Spleen (tissue), 11 donors: ENCODE measurements at regions not wholly inside any gene's neighbourhood (a gene's known extent, or its start where the extent isn't known, plus 50 kb on each side); places are given as distances from the start of the nearest gene placed in this dataset.

Source experiments
- DNase-seq: peaks from one replicate; pipeline ENCODE4 v3.0.0-alpha.2; 2020
- H3K27ac ChIP-seq, 8 donors: fragments of 200-600 bp; sonication (generic) in 7 of 8; 1 replicate in 4 of 8; 2 replicates in 4 of 8; pipeline versions ENCODE4 v1.5.0 to v1.8.0; 2016 to 2021; ENCODE audit warnings: inconsistent platforms in 4 of 8, mild to moderate bottlenecking in 4 of 8, moderate library complexity in 1 of 8
- H3K27me3 ChIP-seq, 7 donors: fragments of 200-600 bp; sonication (generic) in 6 of 7; replicated peaks in 1 of 7; 1 replicate in 4 of 7; 2 replicates in 3 of 7; pipeline versions ENCODE4 v1.5.0 to v1.8.0; 2016 to 2021; ENCODE audit warnings: inconsistent platforms in 3 of 7, mild to moderate bottlenecking in 1 of 7
- H3K36me3 ChIP-seq, 6 donors: fragments of 200-600 bp; sonication (generic) in 5 of 6; 1 replicate in 4 of 6; 2 replicates in 2 of 6; pipeline versions ENCODE4 v1.5.0 to v1.8.0; 2016 to 2021; ENCODE audit warnings: inconsistent platforms in 2 of 6
- H3K4me1 ChIP-seq, 6 donors: fragments of 200-600 bp; sonication (generic) in 5 of 6; 1 replicate in 3 of 6; 2 replicates in 3 of 6; pipeline versions ENCODE4 v1.5.0 to v1.8.0; 2016 to 2021; ENCODE audit warnings: inconsistent platforms in 3 of 6
- H3K4me3 ChIP-seq, 8 donors: fragments of 200-600 bp; sonication (generic) in 7 of 8; 1 replicate in 4 of 8; 2 replicates in 4 of 8; pipeline versions ENCODE4 v1.5.0 to v1.8.0; 2016 to 2021; ENCODE audit warnings: inconsistent platforms in 4 of 8, mild to moderate bottlenecking in 4 of 8, moderate library complexity in 2 of 8
- H3K9me3 ChIP-seq, 8 donors: fragments of 200-600 bp; sonication (generic) in 7 of 8; 1 replicate in 4 of 8; 2 replicates in 4 of 8; pipeline versions ENCODE4 v1.5.0 to v1.8.0; 2016 to 2021; ENCODE audit warnings: inconsistent platforms in 4 of 8
- POLR2A ChIP-seq, 3 donors: fragments of 450-650 bp; IDR thresholded peaks; one replicate each; pipeline ENCODE4 v1.5.1; 2017; ENCODE audit warnings: antibody characterized with exemption in 3 of 3, mild to moderate bottlenecking in 1 of 3
- POLR2AphosphoS5 ChIP-seq, 3 donors: sonication (generic); formaldehyde crosslinking; IDR thresholded peaks; one replicate each; pipeline ENCODE4 v1.5.1; 2017; ENCODE audit warnings: antibody characterized with exemption in 3 of 3
- WGBS, 5 donors: extraction: QIAGEN DNeasy Blood & Tissue Kit in 3 of 5; methylation state at CpG; one replicate each; pipeline versions ENCODE4 v1.1.5 to v1.1.7; 2013 to 2018; 5-methylcytosine and 5-hydroxymethylcytosine counted together
- intact Hi-C: fragments of 100-400 bp; cut with DNase I; formaldehyde crosslinking; loops from one replicate; pipeline ENCODE4 v1.15.0; 2023; ENCODE audit warnings: low total_unique reads
- TF ChIP-seq, protein P1 (sequence below), 11 experiments: fragments of 200-600 bp in 7 of 11; fragments of 450-650 bp in 4 of 11; sonication (generic) in 4 of 11; IDR thresholded peaks in 8 of 11; conservative IDR thresholded peaks in 3 of 11; 1 replicate in 7 of 11; 2 replicates in 4 of 11; pipeline versions ENCODE4 v1.4.0 to v1.8.0; 2016 to 2021; ENCODE audit warnings: antibody characterized with exemption in 11 of 11, inconsistent platforms in 4 of 11, mild to moderate bottlenecking in 1 of 11
- donor health status: healthy with polysubstance abuse.
- donor health status: DM: no; HTN: no; CAD: no; lungs with moderate emphysema.
- donor health status: DM: no; HTN: no; CAD: no.
- donor health status: Bipolar disorder and iron deficiency.
- donor health status: healthy.
- donor health status: DM: no; HTN: no; CAD: no.
- donor health status: DM: yes; HTN: yes; CAD: no.

DNA sequence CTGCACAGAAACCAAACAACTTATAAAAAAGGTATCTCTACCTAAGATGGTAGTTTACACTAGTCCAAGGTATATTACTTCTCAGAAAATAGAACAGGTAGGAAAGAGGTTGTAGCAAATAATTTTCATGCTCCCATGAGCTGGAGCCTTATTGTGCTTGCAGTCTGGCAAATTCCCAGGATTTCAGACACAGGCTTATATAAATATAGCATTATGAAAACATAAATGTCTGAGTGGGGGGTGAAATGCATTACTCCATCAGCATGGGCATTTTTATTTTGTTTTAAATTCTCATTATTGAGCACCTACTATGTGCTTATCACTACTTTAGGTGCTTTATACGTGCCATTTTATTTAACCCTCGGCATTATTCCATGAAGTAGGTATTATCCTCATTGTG is 83.0 kb upstream of the PHYHIPL start:
- Histone ChIP-seq H3K27ac (no peak overlapping the region), H3K36me3 (no peaks in the 10 kb centered on the region), H3K27me3 (no peaks in the 10 kb centered on the region), H3K4me1 (no peaks in the 10 kb centered on the region), H3K9me3 (no peaks in the 10 kb centered on the region), H3K4me3 (no peak overlapping the region)
- no peak for TF ChIP-seq POLR2AphosphoS5 (IDR thresholded peaks at IDR 0.05)
- TF ChIP-seq, protein P1, sequence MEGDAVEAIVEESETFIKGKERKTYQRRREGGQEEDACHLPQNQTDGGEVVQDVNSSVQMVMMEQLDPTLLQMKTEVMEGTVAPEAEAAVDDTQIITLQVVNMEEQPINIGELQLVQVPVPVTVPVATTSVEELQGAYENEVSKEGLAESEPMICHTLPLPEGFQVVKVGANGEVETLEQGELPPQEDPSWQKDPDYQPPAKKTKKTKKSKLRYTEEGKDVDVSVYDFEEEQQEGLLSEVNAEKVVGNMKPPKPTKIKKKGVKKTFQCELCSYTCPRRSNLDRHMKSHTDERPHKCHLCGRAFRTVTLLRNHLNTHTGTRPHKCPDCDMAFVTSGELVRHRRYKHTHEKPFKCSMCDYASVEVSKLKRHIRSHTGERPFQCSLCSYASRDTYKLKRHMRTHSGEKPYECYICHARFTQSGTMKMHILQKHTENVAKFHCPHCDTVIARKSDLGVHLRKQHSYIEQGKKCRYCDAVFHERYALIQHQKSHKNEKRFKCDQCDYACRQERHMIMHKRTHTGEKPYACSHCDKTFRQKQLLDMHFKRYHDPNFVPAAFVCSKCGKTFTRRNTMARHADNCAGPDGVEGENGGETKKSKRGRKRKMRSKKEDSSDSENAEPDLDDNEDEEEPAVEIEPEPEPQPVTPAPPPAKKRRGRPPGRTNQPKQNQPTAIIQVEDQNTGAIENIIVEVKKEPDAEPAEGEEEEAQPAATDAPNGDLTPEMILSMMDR (IDR thresholded peaks at IDR 0.05 in 8 of 11, conservative IDR thresholded peaks at IDR 0.05 in 3 of 11) = no peak
- no peak for TF ChIP-seq POLR2A (IDR thresholded peaks at IDR 0.05)
- DNase-seq = no peak
- intact Hi-C loops = no loop called here
- WGBS, 5 donors = 82 to 96% (median 89%) methylated on average over 2 of the region's 2 CpGs

DNA sequence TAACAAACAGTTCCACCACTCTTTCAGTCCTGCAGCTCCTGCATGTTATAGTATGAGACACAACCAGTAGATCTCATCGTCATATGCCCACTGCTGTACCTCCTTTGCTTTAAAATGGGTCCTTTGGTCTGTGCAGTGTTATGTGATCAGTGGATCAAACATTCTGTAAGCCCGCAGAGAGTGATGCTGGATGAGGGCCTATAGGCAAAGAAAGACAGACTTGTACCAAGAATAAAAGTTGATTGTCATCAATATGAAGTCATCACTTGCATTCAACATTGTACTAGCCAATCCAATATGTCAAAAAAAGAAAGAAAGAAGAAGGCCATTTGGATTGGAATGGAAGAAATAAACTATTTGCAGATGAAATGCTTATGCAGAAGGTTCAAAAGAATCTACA is 79.8 kb upstream of the PHYHIPL start:
- no peak overlapping the region for H3K27ac ChIP-seq
- H3K4me3 ChIP-seq = no peak overlapping the region
- TF ChIP-seq POLR2AphosphoS5 (IDR thresholded peaks at IDR 0.05) = no peak
- TF ChIP-seq, protein P1 (IDR thresholded peaks at IDR 0.05 in 8 of 11, conservative IDR thresholded peaks at IDR 0.05 in 3 of 11) = no peak
- no peak for TF ChIP-seq POLR2A (IDR thresholded peaks at IDR 0.05)
- no peaks in the 10 kb centered on the region for H3K36me3 ChIP-seq
- H3K27me3 ChIP-seq = no peaks in the 10 kb centered on the region
- no peaks in the 10 kb centered on the region for H3K9me3 ChIP-seq
- 65 to 92% (median 80%) methylated on average over 2 of the region's 2 CpGs for WGBS, 5 donors
- no peaks in the 10 kb centered on the region for H3K4me1 ChIP-seq
- DNase-seq = no peak
- intact Hi-C loops = no loop called here

DNA sequence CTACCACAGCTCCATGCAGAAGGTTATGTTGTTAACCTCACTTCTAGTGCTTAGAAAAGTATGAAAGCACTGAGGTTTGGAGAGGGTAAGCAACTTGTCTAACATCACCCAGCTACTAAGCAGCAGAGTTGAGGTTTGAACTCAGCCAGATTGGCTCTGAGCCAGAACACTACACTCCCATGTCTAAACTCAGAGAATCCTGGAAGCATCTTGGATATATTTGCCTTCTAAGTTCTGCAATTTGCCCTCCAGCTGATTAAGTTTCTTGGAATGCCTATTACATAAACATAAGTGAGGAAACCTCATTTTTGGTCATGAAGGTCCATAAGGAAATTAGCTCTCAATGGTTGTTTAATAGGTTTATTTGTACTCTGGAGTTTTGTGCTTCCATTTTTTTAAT is 78.1 kb upstream of the PHYHIPL start:
- no peak for DNase-seq
- Histone ChIP-seq H3K9me3 (no peaks in the 10 kb centered on the region), H3K27me3 (no peaks in the 10 kb centered on the region), H3K27ac (no peak overlapping the region), H3K36me3 (no peaks in the 10 kb centered on the region), H3K4me3 (no peak overlapping the region), H3K4me1 (no peaks in the 10 kb centered on the region)
- TF ChIP-seq POLR2AphosphoS5 (IDR thresholded peaks at IDR 0.05) = no peak
- TF ChIP-seq, protein P1 (IDR thresholded peaks at IDR 0.05 in 8 of 11, conservative IDR thresholded peaks at IDR 0.05 in 3 of 11) = no peak
- TF ChIP-seq POLR2A (IDR thresholded peaks at IDR 0.05) = no peak
- intact Hi-C loops = no loop called here

DNA sequence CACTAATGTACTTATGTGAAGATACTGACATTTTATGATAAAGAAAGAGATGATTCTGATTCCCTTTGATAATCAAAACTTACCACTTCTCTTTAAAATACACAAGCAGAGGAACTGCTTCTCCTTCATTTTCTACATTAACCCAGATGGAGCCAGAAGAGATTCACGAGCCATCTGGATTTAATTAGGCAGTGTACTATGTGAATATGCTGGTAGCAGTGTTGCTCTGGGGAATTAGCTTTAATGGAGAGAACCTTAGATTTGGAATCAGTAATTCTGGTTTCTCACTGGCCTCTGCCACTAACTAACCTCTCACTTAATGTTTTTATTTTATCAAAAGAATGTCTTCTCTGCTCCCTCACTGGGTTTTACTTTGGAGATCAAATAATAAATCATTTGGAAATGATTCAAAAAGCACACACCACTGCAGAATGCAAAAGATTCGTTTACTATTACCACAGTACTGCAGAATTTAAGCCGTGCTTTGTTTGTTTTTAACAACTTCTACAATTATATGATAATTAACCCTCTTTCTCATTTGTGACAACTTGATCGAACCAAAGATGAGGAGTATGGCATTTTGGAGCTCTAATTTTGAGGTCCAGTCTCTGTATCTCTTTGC is 77.5 kb upstream of the PHYHIPL start:
- H3K36me3 ChIP-seq = no peaks in the 10 kb centered on the region
- DNase-seq = no peak
- no peaks in the 10 kb centered on the region for H3K27me3 ChIP-seq
- TF ChIP-seq POLR2AphosphoS5 (IDR thresholded peaks at IDR 0.05) = no peak
- TF ChIP-seq POLR2A (IDR thresholded peaks at IDR 0.05) = no peak
- TF ChIP-seq, protein P1 (IDR thresholded peaks at IDR 0.05 in 8 of 11, conservative IDR thresholded peaks at IDR 0.05 in 3 of 11) = no peak
- H3K27ac ChIP-seq = no peak overlapping the region
- H3K9me3 ChIP-seq = no peaks in the 10 kb centered on the region
- 63 to 82% (median 71%) methylated on average over 4 of the region's 4 CpGs for WGBS, 5 donors
- no peaks in the 10 kb centered on the region for H3K4me1 ChIP-seq
- intact Hi-C loops = no loop called here
- H3K4me3 ChIP-seq = no peak overlapping the region
